PC-3 (cell line): ENCODE measurements at regions not wholly inside any gene's neighbourhood (a gene's known extent, or its start where the extent isn't known, plus 50 kb on each side); places are given as distances from the start of the nearest gene placed in this dataset.
"Not testable (repeated sequence)": the region's sequence is repeated elsewhere in the genome, so short reads cannot be mapped to it uniquely, and the experiment has no call there.

Experiments
- ATAC-seq: fragments of 200-7000 bp; cut with Tn5 transposase; 2 replicates; pipeline ENCODE4 v1.9.1; 2020; ENCODE audit warnings: mild to moderate bottlenecking, moderate library complexity
- BruUV-seq: library from RNA; stranded (reverse); fragments of 400-500 nt; replicated peaks from 2 replicates; lab custom pipeline; 2021; lab: Mats Ljungman, UMichigan
- CTCF ChIA-PET: fragments of 300-600 bp; sonication (Branson Sonifier 250); formaldehyde crosslinking; loops from one replicate; lab custom pipeline; 2022; ENCODE audit warnings: antibody characterized with exemption; lab: Charles Lee
- POLR2A ChIA-PET: fragments of 300-600 bp; sonication (Branson Sonifier 250); formaldehyde crosslinking; loops from one replicate; lab custom pipeline; 2022; ENCODE audit warnings: antibody characterized with exemption; ENCODE audit not compliant: unreplicated experiment; lab: Charles Lee
- DNase-seq: peaks from one replicate; pipeline ENCODE4 v3.0.0-alpha.2; 2015
- H2AFZ ChIP-seq: fragments of 300-600 bp; sonication (generic); 2 replicates; pipeline ENCODE4 v1.6.0; 2016; ENCODE audit warnings: antibody characterized with exemption, low read length
- H3F3A ChIP-seq: fragments of 300-600 bp; sonication (generic); one replicate; pipeline ENCODE4 v1.6.0; 2017; ENCODE audit warnings: antibody characterized with exemption, low read length, control low read depth, mild to moderate bottlenecking; ENCODE audit not compliant: unreplicated experiment
- H3K27ac ChIP-seq: fragments of 300-600 bp; sonication (generic); 2 replicates; pipeline ENCODE4 v1.5.1; 2016; ENCODE audit warnings: mild to moderate bottlenecking, low read length
- H3K27me3 ChIP-seq: fragments of 300-600 bp; sonication (generic); 2 replicates; pipeline ENCODE4 v1.6.1; 2016; ENCODE audit warnings: low read length, mixed read lengths
- H3K36me3 ChIP-seq: fragments of 300-600 bp; sonication (generic); 2 replicates; pipeline ENCODE4 v1.6.1; 2016; ENCODE audit warnings: low read depth, mixed run types, low read length, mixed read lengths
- H3K4me1 ChIP-seq: fragments of 300-600 bp; sonication (generic); 2 replicates; pipeline ENCODE4 v1.5.1; 2016; ENCODE audit warnings: low read length; ENCODE audit not compliant: insufficient read depth
- H3K4me2 ChIP-seq: fragments of 300-600 bp; sonication (generic); 2 replicates; pipeline ENCODE4 v1.6.0; 2016; ENCODE audit warnings: low read length
- H3K4me3 ChIP-seq: fragments of 300-600 bp; sonication (generic); 2 replicates; pipeline ENCODE4 v1.5.1; 2016; ENCODE audit warnings: mild to moderate bottlenecking, low read length, mixed read lengths
- H3K79me2 ChIP-seq: fragments of 300-600 bp; sonication (generic); 2 replicates; pipeline ENCODE4 v1.6.1; 2017; ENCODE audit warnings: low read length, mixed read lengths
- H3K9ac ChIP-seq: fragments of 300-600 bp; sonication (generic); 2 replicates; pipeline ENCODE4 v1.6.0; 2016; ENCODE audit warnings: mild to moderate bottlenecking, low read length
- H3K9me2 ChIP-seq: fragments of 300-600 bp; sonication (generic); replicated peaks from 2 replicates; pipeline ENCODE4 v1.6.1; 2016; ENCODE audit warnings: mixed run types, low read length, mixed read lengths
- H3K9me3 ChIP-seq: fragments of 300-600 bp; sonication (generic); 2 replicates; pipeline ENCODE4 v1.6.1; 2016; ENCODE audit warnings: low read length, mixed read lengths
- H4K20me1 ChIP-seq: fragments of 300-600 bp; sonication (generic); 2 replicates; pipeline ENCODE4 v1.6.1; 2016; ENCODE audit warnings: low read length, mixed read lengths
- CTCF ChIP-seq: fragments of 300-600 bp; sonication (generic); conservative IDR thresholded peaks from 2 replicates; pipeline ENCODE4 v1.5.1; 2017; ENCODE audit warnings: antibody characterized with exemption, low read depth, mild to moderate bottlenecking, low read length
- EZH2 ChIP-seq: fragments of 300-600 bp; sonication (generic); IDR thresholded peaks from one replicate; pipeline ENCODE4 v1.6.1; 2017; ENCODE audit warnings: antibody characterized with exemption, mild to moderate bottlenecking, low read length; ENCODE audit not compliant: unreplicated experiment
- EZH2phosphoT487 ChIP-seq: fragments of 300-600 bp; sonication (generic); IDR thresholded peaks from 2 replicates; pipeline ENCODE4 v1.6.1; 2018; ENCODE audit warnings: mild to moderate bottlenecking, antibody characterized with exemption, low read length, borderline replicate concordance
- intact Hi-C: fragments of 100-400 bp; cut with micrococcal nuclease; formaldehyde crosslinking; loops from 2 replicates; pipeline ENCODE4 v1.9.0; 2023

- DNase-seq, result no peak
- Histone ChIP-seq H2AFZ (no peak overlapping the region), H3K4me3 (no peak overlapping the region), H3K4me1 (no peaks in the 10 kb centered on the region), H3K27me3 (no peaks in the 10 kb centered on the region), H3K9me2 (no peaks in the 10 kb centered on the region), H3K36me3 (no peaks in the 10 kb centered on the region), H3K4me2 (no peak overlapping the region), H3K27ac (no peak overlapping the region), H3K79me2 (no peaks in the 10 kb centered on the region), H3F3A (no peaks in the 10 kb centered on the region), H3K9ac (no peak overlapping the region), H4K20me1 (no peaks in the 10 kb centered on the region), H3K9me3 (no peaks in the 10 kb centered on the region)
- no peak for ATAC-seq
- BruUV-seq, result no TSS peak
- ChIA-PET POLR2A (no interaction called here), CTCF (no interaction called here)
- TF ChIP-seq EZH2phosphoT487 (no peak), EZH2 (no peak), CTCF (no peak)
- intact Hi-C loops, result no loop called here
These were observed 796.4 kb upstream of the ACO1 start for GRCh38 chr9:31588006-31588405.

- intact Hi-C loops, result no loop called here
- H3K4me2 ChIP-seq, result no peak overlapping the region
- ChIA-PET POLR2A (no interaction called here), CTCF (no interaction called here)
- no peaks in the 10 kb centered on the region for H3K4me1 ChIP-seq
- H3K27ac ChIP-seq, result no peak overlapping the region
- no peaks in the 10 kb centered on the region for H3K9me2 ChIP-seq
- ATAC-seq (no peak), DNase-seq (no peak)
- no TSS peak for BruUV-seq
- no peak overlapping the region for H3K4me3 ChIP-seq
- no peak overlapping the region for H2AFZ ChIP-seq
- no peaks in the 10 kb centered on the region for H3K79me2 ChIP-seq
- no peaks in the 10 kb centered on the region for H3K27me3 ChIP-seq
- H4K20me1 ChIP-seq, result no peaks in the 10 kb centered on the region
- no peak for TF ChIP-seq CTCF
- no peak for TF ChIP-seq EZH2phosphoT487
- TF ChIP-seq EZH2, result no peak
- H3K9me3 ChIP-seq, result no peaks in the 10 kb centered on the region
- H3F3A ChIP-seq, result no peaks in the 10 kb centered on the region
- no peaks in the 10 kb centered on the region for H3K36me3 ChIP-seq
- H3K9ac ChIP-seq, result no peak overlapping the region
These were observed 795.7 kb upstream of the ACO1 start for GRCh38 chr9:31588756-31589155.

GRCh38 chr9:31590091-31590490 lies 794.4 kb upstream of the ACO1 start:
- H3K9ac ChIP-seq, result no peak overlapping the region
- TF ChIP-seq CTCF (no peak), EZH2phosphoT487 (no peak), EZH2 (no peak)
- H3K27me3 ChIP-seq, result no peaks in the 10 kb centered on the region
- H3K36me3 ChIP-seq, result no peaks in the 10 kb centered on the region
- no peak overlapping the region for H3K4me2 ChIP-seq
- H2AFZ ChIP-seq, result no peak overlapping the region
- ATAC-seq (no peak), DNase-seq (peak; percentile 2)
- no TSS peak for BruUV-seq
- no peaks in the 10 kb centered on the region for H3K4me1 ChIP-seq
- no peak overlapping the region for H3K4me3 ChIP-seq
- H3K27ac ChIP-seq, result no peak overlapping the region
- H3K79me2 ChIP-seq, result no peaks in the 10 kb centered on the region
- ChIA-PET POLR2A (no interaction called here), CTCF (no interaction called here)
- no peaks in the 10 kb centered on the region for H3K9me2 ChIP-seq
- H3F3A ChIP-seq, result no peaks in the 10 kb centered on the region
- no peaks in the 10 kb centered on the region for H3K9me3 ChIP-seq
- H4K20me1 ChIP-seq, result no peaks in the 10 kb centered on the region
- intact Hi-C loops, result no loop called here

GRCh38 chr9:31597086-31597485 lies 787.4 kb upstream of the ACO1 start:
- ATAC-seq, BruUV-seq, POLR2A ChIA-PET: not testable (repeated sequence)

More at GRCh38 chr9:31597086-31597485, 787.4 kb upstream of the ACO1 start:
- H3K9ac ChIP-seq, H3K27me3 ChIP-seq, H3K79me2 ChIP-seq, DNase-seq, H3K27ac ChIP-seq, H3F3A ChIP-seq, H3K9me3 ChIP-seq, H2AFZ ChIP-seq, CTCF ChIA-PET, H3K4me3 ChIP-seq, H4K20me1 ChIP-seq, intact Hi-C loops, H3K4me1 ChIP-seq, H3K4me2 ChIP-seq, H3K9me2 ChIP-seq, H3K36me3 ChIP-seq: not testable (repeated sequence)
